H1 (cell line): ENCODE measurements at regions not wholly inside any gene's neighbourhood (a gene's known extent, or its start where the extent isn't known, plus 50 kb on each side); places are given as distances from the start of the nearest gene placed in this dataset.

ENCODE experiments used
- CTCF ChIA-PET: fragments of 300-600 bp; sonication (Branson Sonifier 250); formaldehyde crosslinking; loops from one replicate; lab custom pipeline; 2021; ENCODE audit not compliant: partially characterized antibody; lab: Charles Lee
- POLR2A ChIA-PET: fragments of 300-600 bp; sonication (Branson Sonifier 250); formaldehyde crosslinking; loops from one replicate; lab custom pipeline; 2021; ENCODE audit warnings: inconsistent platforms; ENCODE audit not compliant: partially characterized antibody; lab: Charles Lee
- DNase-seq, 2 experiments: peaks; one replicate each; pipeline versions ENCODE4 v3.0.0 to v3.0.0-alpha.2; 2010 to 2022; ENCODE audit warnings: low spot score in 2 of 2, low read depth in 1 of 2, mixed read lengths in 1 of 2
- FAIRE-seq: peaks from 2 replicates; lab custom pipeline; 2011; peaks lifted over from hg19 to GRCh38; lab: Jason Lieb, UNC
- H2AFZ ChIP-seq: 2 replicates; pipeline ENCODE4 v1.8.1; 2012; ENCODE audit warnings: low read length, inconsistent platforms
- H2AK5ac ChIP-seq: 2 replicates; pipeline ENCODE4 v1.6.1; 2013; ENCODE audit warnings: low read depth, low read length
- H2BK120ac ChIP-seq: replicated peaks from 2 replicates; pipeline ENCODE3; 2013; ENCODE audit warnings: low read depth, low read length, inconsistent platforms
- H2BK12ac ChIP-seq: 2 replicates; pipeline ENCODE4 v1.6.1; 2013; ENCODE audit warnings: low read depth, low read length
- H2BK15ac ChIP-seq: 2 replicates; pipeline ENCODE4 v1.6.1; 2013; ENCODE audit warnings: low read length
- H2BK20ac ChIP-seq: 2 replicates; pipeline ENCODE4 v1.6.1; 2013; ENCODE audit warnings: low read length
- H2BK5ac ChIP-seq: 2 replicates; pipeline ENCODE4 v1.6.1; 2013; ENCODE audit warnings: low read depth, low read length
- H3K14ac ChIP-seq: 2 replicates; pipeline ENCODE4 v1.6.1; 2013; ENCODE audit warnings: inconsistent platforms; ENCODE audit not compliant: insufficient read length
- H3K18ac ChIP-seq: 2 replicates; pipeline ENCODE4 v1.6.1; 2013; ENCODE audit warnings: low read length; ENCODE audit errors: extremely low read depth
- H3K23ac ChIP-seq: 2 replicates; pipeline ENCODE4 v1.6.1; 2013; ENCODE audit warnings: inconsistent platforms; ENCODE audit not compliant: insufficient read length
- H3K23me2 ChIP-seq: 2 replicates; pipeline ENCODE4 v1.6.1; 2013; ENCODE audit warnings: low read depth, low read length
- H3K27ac ChIP-seq: 2 replicates; pipeline ENCODE4 v1.6.1; 2011; ENCODE audit warnings: low read depth, low read length, inconsistent platforms
- H3K27me3 ChIP-seq, 4 experiments: replicated peaks in 1 of 4; 1 replicate in 1 of 4; 2 replicates in 3 of 4; pipeline versions ENCODE4 v1.6.1 to v1.8.1; 2011 to 2013; ENCODE audit warnings: low read length in 3 of 4, mild to moderate bottlenecking in 3 of 4, inconsistent platforms in 2 of 4, mixed read lengths in 2 of 4, moderate library complexity in 1 of 4; ENCODE audit not compliant: control insufficient read depth in 3 of 4, insufficient read depth in 3 of 4; ENCODE audit errors: extremely low read depth in 1 of 4
- H3K36me3 ChIP-seq, 4 experiments: 2 replicates each; pipeline versions ENCODE4 v1.6.1 to v1.8.1; 2011 to 2013; ENCODE audit warnings: mild to moderate bottlenecking in 4 of 4, low read length in 3 of 4, moderate library complexity in 2 of 4, control low read depth in 1 of 4, inconsistent platforms in 1 of 4; ENCODE audit not compliant: insufficient read depth in 4 of 4, control insufficient read depth in 2 of 4
- H3K4ac ChIP-seq: replicated peaks from 2 replicates; pipeline ENCODE3; 2013; ENCODE audit warnings: low read length, low read depth, mixed read lengths, inconsistent platforms; ENCODE audit not compliant: insufficient read length
- H3K4me1 ChIP-seq, 4 experiments: replicated peaks in 1 of 4; 1 replicate in 1 of 4; 2 replicates in 3 of 4; pipeline versions ENCODE4 v1.6.1 to v1.8.1; 2011 to 2013; ENCODE audit warnings: low read length in 3 of 4, inconsistent platforms in 2 of 4, mixed read lengths in 1 of 4; ENCODE audit not compliant: insufficient read depth in 4 of 4, control insufficient read depth in 3 of 4
- H3K4me2 ChIP-seq, 2 experiments: 2 replicates each; pipeline versions ENCODE4 v1.6.1 to v1.8.1; 2011 to 2013; ENCODE audit warnings: low read depth in 2 of 2, low read length in 2 of 2, control low read depth in 1 of 2, inconsistent platforms in 1 of 2, mild to moderate bottlenecking in 1 of 2; ENCODE audit not compliant: insufficient read depth in 1 of 2
- H3K4me3 ChIP-seq, 4 experiments: fragments of 200-600, 300-600 bp in 1 of 4; sonication (generic), shearing (Covaris generic), sonication (Bioruptor Twin) in 1 of 4; 2 replicates each; pipeline versions ENCODE4 v1.5.1 to v1.8.1; 2011 to 2016; ENCODE audit warnings: low read length in 4 of 4, low read depth in 3 of 4, control low read depth in 2 of 4, inconsistent platforms in 2 of 4, mild to moderate bottlenecking in 2 of 4, mixed read lengths in 1 of 4, moderate library complexity in 1 of 4; ENCODE audit not compliant: insufficient read depth in 2 of 4; ENCODE audit errors: extremely low read depth in 1 of 4
- H3K56ac ChIP-seq: replicated peaks from 2 replicates; pipeline ENCODE3; 2013; ENCODE audit warnings: low read depth, mild to moderate bottlenecking, mixed read lengths, low read length, inconsistent platforms; ENCODE audit not compliant: insufficient read length
- H3K79me1 ChIP-seq: 2 replicates; pipeline ENCODE4 v1.6.1; 2013; ENCODE audit warnings: low read depth, low read length, control low read depth
- H3K79me2 ChIP-seq, 2 experiments: 2 replicates each; pipeline versions ENCODE4 v1.6.1 to v1.8.1; 2012 to 2013; ENCODE audit warnings: low read length in 2 of 2, mild to moderate bottlenecking in 2 of 2, inconsistent platforms in 1 of 2; ENCODE audit not compliant: insufficient read depth in 2 of 2, control insufficient read depth in 1 of 2
- H3K9ac ChIP-seq, 4 experiments: replicated peaks in 1 of 4; 1 replicate in 1 of 4; 2 replicates in 3 of 4; pipeline versions ENCODE4 v1.6.1 to v1.8.1; 2011 to 2013; ENCODE audit warnings: low read depth in 3 of 4, low read length in 3 of 4, control low read depth in 2 of 4, mild to moderate bottlenecking in 2 of 4, moderate library complexity in 2 of 4, inconsistent platforms in 1 of 4; ENCODE audit errors: extremely low read depth in 1 of 4
- H3K9me3 ChIP-seq, 2 experiments: 2 replicates each; pipeline versions ENCODE4 v1.6.1 to v1.8.1; 2012 to 2013; ENCODE audit warnings: mild to moderate bottlenecking in 2 of 2, moderate library complexity in 2 of 2, control low read depth in 1 of 2, inconsistent platforms in 1 of 2, low read depth in 1 of 2, low read length in 1 of 2, mixed read lengths in 1 of 2; ENCODE audit not compliant: insufficient read depth in 2 of 2
- H4K20me1 ChIP-seq, 2 experiments: replicated peaks in 1 of 2; 2 replicates each; pipeline versions ENCODE3 to v1.8.1; 2011 to 2013; ENCODE audit warnings: inconsistent platforms in 2 of 2, low read length in 2 of 2, mild to moderate bottlenecking in 1 of 2; ENCODE audit not compliant: insufficient read depth in 2 of 2, control insufficient read depth in 1 of 2
- H4K5ac ChIP-seq: 2 replicates; pipeline ENCODE4 v1.6.1; 2013; ENCODE audit warnings: low read length, low read depth, mixed read lengths, inconsistent platforms; ENCODE audit not compliant: insufficient read length
- H4K8ac ChIP-seq: 2 replicates; pipeline ENCODE4 v1.8.0; 2013; ENCODE audit warnings: mild to moderate bottlenecking, moderate library complexity, low read length, inconsistent platforms; ENCODE audit not compliant: insufficient read depth; ENCODE audit errors: extremely low read depth
- H4K91ac ChIP-seq: replicated peaks from 2 replicates; pipeline ENCODE3; 2013; ENCODE audit warnings: low read length, mixed read lengths, inconsistent platforms; ENCODE audit not compliant: insufficient read length
- CBX5 ChIP-seq: fragments of 300-800, 300-1000 bp; sonication (generic); IDR thresholded peaks from 2 replicates; pipeline ENCODE4 v1.7.1; 2016; ENCODE audit warnings: antibody characterized with exemption, low read length, low read depth
- CHD2 ChIP-seq: IDR thresholded peaks from 2 replicates; pipeline ENCODE4 v1.6.1; 2012; ENCODE audit warnings: low read length, improper control_type of control experiment
- CTBP2 ChIP-seq: IDR thresholded peaks from 2 replicates; pipeline ENCODE4 v1.7.0; 2011; ENCODE audit warnings: borderline replicate concordance, mild to moderate bottlenecking, moderate library complexity, mixed read lengths, low read length; ENCODE audit not compliant: insufficient read depth, insufficient read length
- GTF2F1 ChIP-seq: IDR thresholded peaks from 2 replicates; pipeline ENCODE4 v1.6.1; 2012; ENCODE audit warnings: low read depth, low read length, improper control_type of control experiment, borderline replicate concordance
- KDM1A ChIP-seq: fragments of 200-600, 300-600 bp; sonication (generic); IDR thresholded peaks from 2 replicates; pipeline ENCODE4 v1.7.1; 2016; ENCODE audit warnings: mild to moderate bottlenecking, low read length, borderline replicate concordance
- KDM5A ChIP-seq: fragments of 200-600 bp; IDR thresholded peaks from 2 replicates; pipeline ENCODE4 v1.7.1; 2012; ENCODE audit warnings: mild to moderate bottlenecking, low read length, inconsistent platforms, mixed read lengths
- POLR2AphosphoS5 ChIP-seq: IDR thresholded peaks from 2 replicates; pipeline ENCODE4 v1.6.1; 2011; ENCODE audit warnings: low read depth, low read length
- RNF2 ChIP-seq: fragments of 200-900, 300-1000 bp; sonication (generic); IDR thresholded peaks from 2 replicates; pipeline ENCODE4 v1.7.1; 2016; ENCODE audit warnings: borderline replicate concordance, low read depth, mild to moderate bottlenecking, antibody characterized with exemption, low read length; ENCODE audit not compliant: poor library complexity, severe bottlenecking; ENCODE audit errors: missing control alignments
- SP4 ChIP-seq: IDR thresholded peaks from 2 replicates; pipeline ENCODE4 v1.6.1; 2012; ENCODE audit warnings: low read length, inconsistent platforms
- WGBS, 2 experiments: shearing (Covaris generic) in 1 of 2; methylation state at CpG; one replicate each; pipeline versions ENCODE4 v1.1.6 to v1.1.7; 2013 to 2015; ENCODE audit warnings: low lambda C conversion rate in 2 of 2, mixed read lengths in 2 of 2, inconsistent platforms in 1 of 2, low coverage in 1 of 2, missing lambda C conversion rate in 1 of 2; ENCODE audit not compliant: insufficient replicate concordance in 2 of 2, insufficient coverage in 1 of 2, insufficient read length in 1 of 2; ENCODE audit errors: extremely low coverage in 1 of 2, missing lambda C conversion rate in 1 of 2; 5-methylcytosine and 5-hydroxymethylcytosine counted together

DNA sequence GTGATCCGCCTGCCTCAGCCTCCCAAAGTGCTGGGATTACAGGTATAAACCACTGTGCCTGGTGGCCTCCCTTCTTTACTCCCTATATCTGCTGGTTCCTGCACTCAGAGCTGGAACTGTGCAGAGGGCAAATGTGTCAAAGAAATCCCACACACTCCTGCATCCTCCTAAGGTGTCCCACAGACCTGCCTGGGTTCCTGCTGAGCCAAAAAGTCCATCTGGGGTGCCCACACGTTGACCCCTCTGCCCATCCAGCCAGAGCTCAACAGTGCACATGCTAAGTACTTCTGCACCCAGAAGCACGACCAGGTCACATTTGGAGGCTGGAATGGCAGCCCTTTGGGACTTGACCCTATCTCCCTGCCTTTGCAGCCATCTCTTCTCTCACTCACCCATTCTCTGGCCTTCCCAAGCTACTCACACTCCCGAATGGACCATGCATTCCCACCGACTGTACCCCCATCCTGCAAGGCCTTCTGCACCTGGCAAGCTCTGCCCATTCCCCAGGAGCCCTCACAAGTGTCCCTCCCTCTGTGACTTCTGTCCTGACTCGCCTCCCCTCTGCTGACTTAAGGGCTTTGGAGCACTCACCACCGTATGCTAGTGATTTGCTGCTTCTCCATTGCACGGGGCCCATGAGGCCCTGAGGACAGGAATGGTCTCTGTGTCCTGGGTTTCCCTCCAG lies 152.1 kb downstream of the KCTD15 start:
- FAIRE-seq (no peak), DNase-seq (peak in 1 of 2 experiments; percentile 28)
- H3K14ac ChIP-seq, result no peak overlapping the region
- H3K18ac ChIP-seq, result no peak overlapping the region
- no peak overlapping the region for H3K9ac ChIP-seq
- no peak overlapping the region for H4K91ac ChIP-seq
- no peak overlapping the region for H2BK120ac ChIP-seq
- no peak overlapping the region for H4K5ac ChIP-seq
- no peak overlapping the region for H2AK5ac ChIP-seq
- H4K8ac ChIP-seq, result no peak overlapping the region
- H3K23ac ChIP-seq, result no peak overlapping the region
- no peak overlapping the region for H3K27ac ChIP-seq
- peaks cover 0 to 4% (median 0%) of the 10 kb centered on the region in 4 experiments; a peak in 1 of 7 replicates for H3K4me1 ChIP-seq
- no peaks in the 10 kb centered on the region for H4K20me1 ChIP-seq
- no peak overlapping the region for H2BK12ac ChIP-seq
- H3K56ac ChIP-seq, result no peak overlapping the region
- H3K23me2 ChIP-seq, result no peaks in the 10 kb centered on the region
- H3K4me3 ChIP-seq, result no peak overlapping the region
- TF ChIP-seq SP4 (no peak), CHD2 (no peak), CTBP2 (no peak), KDM5A (no peak), GTF2F1 (no peak), CBX5 (no peak), KDM1A (no peak), RNF2 (no peak), POLR2AphosphoS5 (no peak)
- no peak overlapping the region for H2BK20ac ChIP-seq
- H2AFZ ChIP-seq, result no peak overlapping the region
- no peak overlapping the region for H3K4me2 ChIP-seq
- H2BK5ac ChIP-seq, result no peak overlapping the region
- H3K79me2 ChIP-seq, result no peaks in the 10 kb centered on the region
- no peaks in the 10 kb centered on the region for H3K9me3 ChIP-seq
- WGBS, 2 experiments, result 81% methylated on average over 8 of the region's 8 CpGs; no CpG with 5 or more reads in 1 of the 2 experiments
- POLR2A ChIA-PET, result no interaction called here
- H3K36me3 ChIP-seq, result no peaks in the 10 kb centered on the region
- no peak overlapping the region for H2BK15ac ChIP-seq
- no peaks in the 10 kb centered on the region for H3K79me1 ChIP-seq
- CTCF ChIA-PET, result interaction anchor here (0.8 to 3.5 kb wide), 7 partner anchors 14 to 171 kb away, joined by 3 to 14 read pairs (median 5); no protein-coding TSS in a partner anchor
- H3K4ac ChIP-seq, result no peak overlapping the region
- no peaks in the 10 kb centered on the region for H3K27me3 ChIP-seq
